NCI-H1694 treated with DMSO at 0.1 percent for 48 hours (cell line): ENCODE measurements at regions not wholly inside any gene's neighbourhood (a gene's known extent, or its start where the extent isn't known, plus 50 kb on each side); places are given as distances from the start of the nearest gene placed in this dataset.

Source experiments
- DNase-seq: peaks from one replicate; lab custom pipeline; 2025; lab: John Stamatoyannopoulos, UW

- no peak for DNase-seq
Observed at GRCh38 chr3:66854601-66855151, 143.4 kb upstream of the KBTBD8 start.

DNA sequence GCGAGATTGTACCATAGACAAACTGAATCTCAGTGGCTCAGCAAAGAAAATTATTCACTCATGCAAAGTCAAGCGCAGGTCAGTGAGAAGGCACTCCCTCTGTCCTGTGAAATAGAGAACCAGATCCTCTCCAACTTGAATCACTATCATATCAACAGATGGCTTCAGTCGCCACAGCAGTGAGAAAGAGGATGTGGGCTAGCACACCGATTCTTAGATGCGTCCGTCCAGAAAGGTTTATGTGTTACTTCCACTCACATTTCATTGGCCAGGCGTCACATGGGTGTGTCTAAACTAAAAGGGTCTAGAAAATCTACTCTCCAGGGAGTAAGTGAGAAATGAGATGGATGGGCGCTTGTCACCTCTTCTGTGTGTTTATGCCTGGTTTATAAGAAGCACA lies 141.6 kb upstream of the KBTBD8 start:
- no peak for DNase-seq

- DNase-seq: no peak
Observed at GRCh38 chr3:66858656-66859381, 139.3 kb upstream of the KBTBD8 start.

- no peak for DNase-seq
Observed at GRCh38 chr3:66860771-66861170, 137.3 kb upstream of the KBTBD8 start.

DNA sequence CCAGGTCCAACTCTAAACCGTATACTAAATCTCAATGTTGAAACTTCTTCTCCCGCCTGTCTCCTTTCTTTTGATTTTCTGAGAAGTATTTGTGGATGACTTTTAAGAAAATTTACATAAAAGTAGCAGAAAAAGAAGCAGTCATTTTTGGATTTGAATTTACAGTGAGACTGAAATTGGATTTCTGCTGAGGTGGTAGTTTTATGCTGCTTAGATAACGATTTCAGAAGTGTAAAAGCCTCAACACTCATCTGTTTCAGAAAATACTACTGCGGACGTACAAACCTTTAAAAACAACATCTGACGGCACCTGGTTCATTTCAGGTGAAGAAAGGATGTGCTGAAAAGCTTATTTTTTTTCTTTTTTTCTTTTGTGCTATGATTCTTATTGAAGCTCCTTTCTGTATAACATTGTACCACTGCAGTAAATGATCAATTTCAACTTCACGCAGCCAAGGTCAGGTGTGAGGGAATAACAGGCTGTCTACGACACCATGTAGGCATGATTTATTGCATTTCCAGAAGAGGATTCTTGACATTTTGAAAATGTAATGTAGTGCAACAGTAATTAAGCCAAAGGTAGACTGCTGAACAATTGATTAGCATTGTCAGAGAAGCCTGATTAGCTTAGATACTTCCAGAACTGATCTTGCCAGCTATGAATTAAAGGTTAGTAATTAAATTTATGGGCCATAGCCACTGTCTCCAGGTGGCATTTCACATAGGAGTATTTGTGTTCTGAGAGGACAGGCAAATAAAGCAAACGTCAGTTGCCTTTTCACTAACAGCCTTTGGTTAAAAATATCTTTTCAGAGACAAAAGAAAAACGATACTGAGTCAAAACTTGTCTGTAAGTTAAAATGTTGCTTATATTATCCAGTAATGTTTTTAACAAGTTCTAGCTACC lies 134.6 kb upstream of the KBTBD8 start:
- no peak for DNase-seq

DNA sequence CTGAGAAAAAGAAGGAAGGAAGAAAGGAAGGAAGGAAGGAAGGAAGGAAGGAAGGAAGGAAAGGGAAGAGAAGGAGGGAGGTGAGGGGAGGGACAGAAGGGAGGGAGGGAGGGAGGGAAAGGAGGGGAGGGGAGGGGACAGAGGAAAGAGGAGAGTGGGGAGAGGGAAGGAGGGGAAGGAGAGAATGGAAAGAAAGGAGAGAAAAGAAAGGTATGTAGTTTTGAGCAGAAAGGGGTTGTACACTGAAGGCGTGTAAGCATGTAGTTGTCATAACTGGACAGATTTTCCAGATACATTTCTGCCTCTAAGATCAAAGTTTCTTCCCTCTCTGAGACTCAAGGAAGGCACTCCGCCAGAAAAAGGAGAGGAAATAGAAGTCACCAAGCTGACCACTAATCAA lies 113.4 kb upstream of the KBTBD8 start:
- no peak for DNase-seq

DNA sequence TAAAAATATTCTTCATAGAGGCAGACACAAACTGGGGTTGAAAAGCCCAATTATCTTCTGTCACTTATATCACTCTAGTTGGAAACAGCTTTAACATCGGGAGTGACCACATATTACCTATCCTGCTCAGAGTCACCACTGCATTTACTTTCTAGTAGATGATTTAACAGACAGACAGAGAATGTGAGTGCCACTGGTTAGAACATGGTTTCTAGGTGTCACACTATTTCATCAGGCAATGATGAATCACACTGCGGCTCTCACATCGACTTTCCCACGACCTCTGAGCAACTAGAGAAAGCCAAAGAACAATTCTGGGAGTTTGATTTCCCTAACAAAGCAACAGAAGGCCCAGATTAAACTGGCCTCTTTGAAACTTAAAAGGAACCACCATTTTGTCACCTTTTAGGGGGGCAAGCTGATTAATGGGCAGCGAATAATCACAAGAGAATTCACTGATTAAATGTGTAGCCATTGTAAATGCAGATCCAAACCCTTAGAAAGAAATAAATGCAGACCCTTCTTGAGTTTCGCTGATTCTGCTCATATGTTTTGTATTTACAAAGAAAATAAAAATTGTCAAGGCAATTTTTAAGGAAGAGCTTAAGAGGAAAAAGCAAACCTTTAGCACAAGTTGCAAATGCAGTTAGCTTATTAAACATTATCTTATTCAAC lies 112.6 kb upstream of the KBTBD8 start:
- DNase-seq: no peak

DNA sequence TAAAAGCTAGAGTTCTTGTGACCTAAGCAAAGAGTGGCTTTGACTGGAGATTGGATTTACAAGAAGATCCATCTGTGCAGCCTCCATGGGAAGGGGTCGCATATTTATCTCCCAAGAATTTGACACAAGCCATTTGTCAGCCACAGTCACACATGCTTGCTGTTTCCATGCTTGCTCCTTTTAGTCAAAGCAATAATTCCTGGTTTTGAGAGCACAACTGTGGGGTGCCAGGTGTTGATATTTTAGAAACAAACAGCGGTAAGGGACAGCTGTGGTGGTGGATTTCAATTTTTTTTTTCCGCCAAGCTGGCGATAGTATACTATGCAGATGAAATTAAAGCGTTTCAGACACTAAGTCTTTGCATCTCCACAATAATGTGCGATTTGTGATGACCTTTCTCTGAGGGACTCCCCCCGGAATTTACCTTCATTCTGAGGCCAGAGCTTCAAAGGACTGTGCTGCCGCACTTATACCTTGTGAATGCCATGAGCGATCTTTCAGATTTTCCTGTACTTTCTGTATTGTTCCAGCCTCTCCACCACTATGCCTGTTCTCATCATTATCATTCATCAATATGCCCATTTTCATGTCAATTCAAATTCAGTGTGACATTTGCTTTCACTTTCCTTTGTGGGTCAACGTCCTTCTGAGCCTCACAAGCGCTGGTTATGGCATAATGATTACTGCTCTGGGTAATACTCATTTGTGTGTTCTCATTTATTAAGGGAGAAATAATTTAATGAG lies 108.2 kb upstream of the KBTBD8 start:
- no peak for DNase-seq

DNA sequence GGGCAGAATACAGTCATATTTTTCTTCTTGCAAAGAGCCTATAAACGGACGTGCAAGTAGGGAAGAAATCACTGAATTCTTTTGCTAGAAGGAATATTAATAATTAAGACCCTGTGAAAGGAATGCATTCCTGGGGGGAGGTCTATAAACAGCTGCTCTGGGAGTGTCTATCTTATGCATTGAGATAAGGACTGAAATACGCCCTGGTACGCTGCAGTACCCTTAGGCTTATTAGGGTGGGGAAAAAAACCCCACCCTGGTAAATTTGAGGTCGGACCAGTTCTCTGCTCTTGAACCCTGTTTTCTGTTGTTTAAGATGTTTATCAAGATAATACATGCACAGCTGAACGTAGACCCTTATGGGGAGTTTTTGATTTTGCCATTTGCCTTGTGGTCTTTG lies 100.0 kb upstream of the KBTBD8 start:
- no peak for DNase-seq

DNA sequence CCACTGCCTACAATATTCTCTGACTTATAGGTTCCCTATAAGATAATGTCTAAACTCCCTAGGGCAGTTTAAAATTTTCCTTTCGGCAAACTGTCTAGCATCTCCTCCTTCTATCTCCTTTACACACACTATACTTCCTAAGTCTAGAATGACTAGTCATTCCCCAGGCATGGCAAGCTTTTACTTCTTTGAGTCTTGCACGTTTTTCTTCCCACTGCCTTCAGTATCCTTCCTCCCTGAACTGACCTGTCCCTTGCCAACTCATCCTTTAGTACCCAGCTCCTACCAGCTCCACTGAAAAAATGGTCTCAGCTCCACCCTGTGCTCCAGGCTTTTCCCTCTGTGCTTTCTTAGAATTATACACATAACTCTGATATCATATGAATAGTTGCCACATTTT lies 93.8 kb upstream of the KBTBD8 start:
- DNase-seq: no peak

- DNase-seq: no peak
Observed at GRCh38 chr3:66904831-66905493, 93.1 kb upstream of the KBTBD8 start.

DNA sequence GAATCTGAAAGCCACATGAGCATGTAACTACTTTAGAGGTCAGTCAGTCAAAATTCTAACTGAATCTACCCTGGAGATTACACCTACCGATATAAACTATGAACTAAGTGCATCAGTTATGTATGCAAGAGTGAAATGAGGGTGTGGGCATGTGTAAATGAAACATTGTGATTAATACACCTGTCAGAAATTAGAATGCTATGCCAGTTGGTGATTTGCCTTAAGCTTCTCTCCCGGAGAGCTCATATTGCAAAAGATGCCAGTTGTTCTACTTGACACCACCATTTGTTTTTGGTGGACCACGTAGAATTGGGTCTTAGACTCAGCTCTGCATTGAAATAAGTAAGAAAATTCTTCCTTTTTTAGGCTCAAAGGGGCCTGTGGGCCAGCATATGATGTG lies 91.0 kb upstream of the KBTBD8 start:
- DNase-seq: no peak

DNA sequence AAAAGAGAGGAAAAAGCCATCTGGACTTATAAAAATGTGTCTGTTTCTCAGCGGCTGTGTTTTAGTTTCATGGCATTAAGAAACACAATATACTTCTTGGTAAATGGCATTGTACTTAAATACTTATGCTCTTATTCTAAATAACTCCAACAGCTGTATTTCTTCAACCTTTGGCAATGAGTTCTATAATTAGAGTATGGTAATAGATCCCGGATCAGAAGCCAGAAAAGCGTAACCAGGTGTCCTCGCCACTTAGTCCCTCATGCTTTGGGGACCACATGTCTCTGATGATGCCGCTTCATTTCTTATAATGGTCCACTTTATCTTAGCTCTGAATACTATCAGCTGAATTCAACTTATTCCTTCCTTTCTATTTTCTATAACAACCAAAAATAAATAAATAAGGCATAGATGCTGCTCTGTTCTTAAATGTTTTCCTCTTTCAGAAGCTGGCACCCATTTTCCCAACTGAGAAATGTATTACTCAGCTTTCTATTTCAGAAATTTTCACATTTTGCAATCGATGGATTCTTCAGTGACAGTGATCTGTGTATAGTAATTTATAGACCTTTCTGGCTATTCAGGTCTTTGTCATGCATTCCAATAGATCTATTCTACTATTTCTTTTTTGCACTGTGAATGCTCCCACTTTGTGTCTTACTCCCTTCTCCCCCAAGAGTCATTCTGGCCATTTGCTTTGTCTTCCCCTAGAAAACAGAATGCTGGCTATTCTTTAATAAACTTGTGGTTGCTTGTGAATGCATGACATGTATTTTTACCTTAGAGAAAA lies 87.6 kb upstream of the KBTBD8 start:
- no peak for DNase-seq

DNA sequence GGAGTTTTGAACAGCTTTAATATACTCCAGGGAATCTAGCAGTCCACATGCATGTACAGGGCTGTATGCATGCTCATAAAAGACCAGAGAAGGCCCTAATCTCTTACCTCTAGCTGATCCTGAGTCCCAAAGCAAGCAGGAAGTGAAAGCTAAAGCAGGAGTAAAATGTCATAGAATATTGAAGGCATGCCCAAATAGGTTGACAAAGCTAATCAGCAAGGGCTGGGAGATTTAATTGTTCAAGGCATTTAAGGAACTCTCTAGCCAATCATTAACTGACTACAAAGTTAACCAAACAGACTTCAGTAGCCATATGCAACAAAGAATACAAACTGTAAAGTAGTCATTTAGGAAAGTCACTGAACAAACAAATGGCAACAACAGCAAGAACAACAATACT lies 85.8 kb upstream of the KBTBD8 start:
- DNase-seq: no peak

- no peak for DNase-seq
Observed at GRCh38 chr3:66922058-66922457, 76.0 kb upstream of the KBTBD8 start.

DNA sequence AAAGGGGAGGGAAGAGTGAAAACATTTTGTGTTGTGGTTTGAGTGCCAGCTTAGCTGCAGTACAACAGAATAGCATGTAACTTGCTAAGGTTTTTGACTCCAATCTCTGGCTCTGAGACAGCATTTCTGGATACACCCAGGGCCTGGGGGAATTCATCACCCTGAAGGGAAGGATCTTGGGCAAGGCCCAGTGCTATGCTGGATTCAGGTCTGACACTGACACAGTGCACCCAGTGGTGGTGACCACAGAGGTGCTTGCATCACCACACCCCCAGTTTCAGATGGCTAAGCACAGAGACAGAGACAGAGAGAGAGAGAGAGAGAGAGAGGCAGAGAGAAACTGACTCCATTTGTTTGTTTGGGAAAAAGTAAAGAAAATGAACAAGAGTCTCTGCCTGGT lies 74.1 kb upstream of the KBTBD8 start:
- no peak for DNase-seq

DNA sequence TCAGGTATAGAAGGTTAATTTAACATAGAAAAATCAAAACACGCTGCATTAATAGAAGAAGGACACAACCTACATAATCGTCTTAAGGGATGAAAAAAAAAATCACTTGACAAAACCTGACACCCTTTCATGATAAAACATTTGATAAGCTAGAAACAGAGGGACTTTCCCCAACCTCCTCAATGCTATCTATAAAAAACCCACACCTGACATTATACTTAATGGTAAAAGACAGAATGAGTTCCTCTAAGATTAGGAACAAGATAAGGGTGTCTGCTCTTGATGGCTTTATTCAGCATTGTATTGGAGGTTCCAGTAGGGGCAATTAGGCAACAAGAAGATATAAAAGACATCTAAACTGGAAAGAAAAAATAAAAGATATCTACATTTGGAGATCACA lies 69.9 kb upstream of the KBTBD8 start:
- DNase-seq: no peak

- no peak for DNase-seq
Observed at GRCh38 chr3:66931291-66931690, 66.8 kb upstream of the KBTBD8 start.

DNA sequence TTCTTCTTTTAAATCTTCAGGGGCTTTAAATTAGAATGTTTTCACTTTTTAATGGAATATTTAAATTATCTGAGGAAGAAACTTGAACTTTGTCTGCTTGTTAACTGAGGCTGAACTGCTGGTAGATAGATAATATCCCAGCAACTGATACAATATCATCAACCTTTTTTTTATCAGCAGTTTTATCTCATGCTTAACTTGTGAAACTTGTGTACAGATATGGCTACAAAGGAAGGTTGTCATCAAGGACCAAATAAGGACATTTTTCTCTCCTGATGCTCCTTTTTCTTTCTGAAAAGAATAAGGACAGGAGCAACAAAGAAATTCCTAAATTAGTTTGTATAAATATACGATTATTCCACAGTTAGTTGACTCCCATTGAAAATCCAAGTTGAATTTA lies 66.4 kb upstream of the KBTBD8 start:
- no peak for DNase-seq

DNA sequence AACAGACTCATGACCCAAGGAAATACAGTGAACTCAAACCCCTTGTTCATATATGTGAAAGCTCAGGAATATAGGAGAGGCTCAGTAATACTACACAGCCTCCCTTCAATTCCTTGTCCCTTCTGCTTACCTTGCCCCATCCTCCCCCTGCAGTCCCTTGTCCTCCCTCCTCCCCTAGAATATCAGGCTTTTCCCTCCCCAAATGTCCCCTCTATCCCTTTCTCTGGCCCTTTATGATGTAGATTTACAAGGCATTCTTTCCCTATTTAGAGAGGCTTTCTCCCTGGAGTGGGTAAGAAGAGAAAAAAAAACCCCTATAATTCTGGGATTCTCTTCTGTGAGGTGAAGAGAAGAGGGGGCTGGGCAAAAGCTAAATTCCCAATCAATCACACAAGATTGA lies 64.9 kb upstream of the KBTBD8 start:
- no peak for DNase-seq

- no peak for DNase-seq
Observed at GRCh38 chr3:66934041-66934440, 64.1 kb upstream of the KBTBD8 start.
